ENCODE measurements at regions not wholly inside any gene's neighbourhood (a gene's known extent, or its start where the extent isn't known, plus 50 kb on each side); places are given as distances from the start of the nearest gene placed in this dataset.
A peak's percentile ranks its signal among the peaks of the same experiment; 100 is the strongest.

DNA sequence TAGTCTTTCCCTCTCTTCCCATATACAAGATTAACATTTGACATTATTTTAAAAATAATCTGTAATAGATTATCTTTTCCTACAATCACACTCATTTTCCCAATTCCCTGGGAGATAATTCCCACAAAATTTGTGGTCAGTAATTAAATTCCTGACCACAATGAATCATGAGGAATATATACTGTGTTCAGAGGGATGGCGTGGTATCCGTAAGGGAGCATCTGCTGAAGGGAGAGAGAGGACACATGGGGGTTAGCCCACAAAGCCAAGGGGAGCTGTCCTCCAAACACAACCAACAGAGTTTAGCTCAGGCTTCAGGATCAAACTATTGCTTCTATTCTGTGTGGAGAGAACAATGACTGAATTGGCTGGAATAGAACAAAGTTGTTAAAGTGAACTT, 57.1 kb upstream of the PPP2R5A start:
- intact Hi-C loops (cut with DNase I), result no loop called here
- H3K27me3 ChIP-seq, result no peaks in the 10 kb centered on the region
- WGBS, 2 donors, result 97 to 98% methylated on average over 2 of the region's 2 CpGs
- no peak for ATAC-seq
- H3K36me3 ChIP-seq, result no peaks in the 10 kb centered on the region
- peaks cover 0 to 27% (median 16%) of the 10 kb centered on the region in 9 donors for H3K4me1 ChIP-seq
- DNase-seq, result no peak
- H3K9me3 ChIP-seq, result no peaks in the 10 kb centered on the region
- TF ChIP-seq, protein P1, sequence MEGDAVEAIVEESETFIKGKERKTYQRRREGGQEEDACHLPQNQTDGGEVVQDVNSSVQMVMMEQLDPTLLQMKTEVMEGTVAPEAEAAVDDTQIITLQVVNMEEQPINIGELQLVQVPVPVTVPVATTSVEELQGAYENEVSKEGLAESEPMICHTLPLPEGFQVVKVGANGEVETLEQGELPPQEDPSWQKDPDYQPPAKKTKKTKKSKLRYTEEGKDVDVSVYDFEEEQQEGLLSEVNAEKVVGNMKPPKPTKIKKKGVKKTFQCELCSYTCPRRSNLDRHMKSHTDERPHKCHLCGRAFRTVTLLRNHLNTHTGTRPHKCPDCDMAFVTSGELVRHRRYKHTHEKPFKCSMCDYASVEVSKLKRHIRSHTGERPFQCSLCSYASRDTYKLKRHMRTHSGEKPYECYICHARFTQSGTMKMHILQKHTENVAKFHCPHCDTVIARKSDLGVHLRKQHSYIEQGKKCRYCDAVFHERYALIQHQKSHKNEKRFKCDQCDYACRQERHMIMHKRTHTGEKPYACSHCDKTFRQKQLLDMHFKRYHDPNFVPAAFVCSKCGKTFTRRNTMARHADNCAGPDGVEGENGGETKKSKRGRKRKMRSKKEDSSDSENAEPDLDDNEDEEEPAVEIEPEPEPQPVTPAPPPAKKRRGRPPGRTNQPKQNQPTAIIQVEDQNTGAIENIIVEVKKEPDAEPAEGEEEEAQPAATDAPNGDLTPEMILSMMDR (IDR thresholded peaks at IDR 0.05), result no peak
- H3K4me3 ChIP-seq, result no peak overlapping the region
- no peak overlapping the region for H3K27ac ChIP-seq

GRCh38 chr1:212228591-212229119, 56.6 kb upstream of the PPP2R5A start:
- intact Hi-C loops (cut with DNase I), result no loop called here
- no peaks in the 10 kb centered on the region for H3K9me3 ChIP-seq
- peak overlapping the region in 1 of 10 donors; percentile 19 for H3K27ac ChIP-seq
- no peaks in the 10 kb centered on the region for H3K27me3 ChIP-seq
- DNase-seq (no peak), ATAC-seq (peak in 1 of 8 donors; percentile 9)
- H3K36me3 ChIP-seq, result no peaks in the 10 kb centered on the region
- TF ChIP-seq, protein P1 (IDR thresholded peaks at IDR 0.05), result no peak
- H3K4me1 ChIP-seq, result peaks cover 0 to 30% (median 18%) of the 10 kb centered on the region in 9 donors
- H3K4me3 ChIP-seq, result no peak overlapping the region
- 43 to 69% methylated on average over 8 of the region's 8 CpGs for WGBS, 2 donors

- ATAC-seq, result no peak
- intact Hi-C loops (cut with DNase I), result loop anchor here in 2 of 10 donors (10.0 kb wide), 1 partner anchor 55 kb away; the partner anchor contains the start of gene PPP2R5A (in 2 of the 2)
- H3K27ac ChIP-seq, result no peak overlapping the region
- no peaks in the 10 kb centered on the region for H3K9me3 ChIP-seq
- no peaks in the 10 kb centered on the region for H3K36me3 ChIP-seq
- DNase-seq, result no peak
- H3K27me3 ChIP-seq, result no peaks in the 10 kb centered on the region
- TF ChIP-seq, protein P1 (IDR thresholded peaks at IDR 0.05), result no peak
- peaks cover 3 to 40% (median 28%) of the 10 kb centered on the region in 9 donors for H3K4me1 ChIP-seq
- 49 to 79% methylated on average over 2 of the region's 2 CpGs for WGBS, 2 donors
- no peak overlapping the region for H3K4me3 ChIP-seq
These were observed 55.6 kb upstream of the PPP2R5A start for GRCh38 chr1:212229654-212230053.

DNA sequence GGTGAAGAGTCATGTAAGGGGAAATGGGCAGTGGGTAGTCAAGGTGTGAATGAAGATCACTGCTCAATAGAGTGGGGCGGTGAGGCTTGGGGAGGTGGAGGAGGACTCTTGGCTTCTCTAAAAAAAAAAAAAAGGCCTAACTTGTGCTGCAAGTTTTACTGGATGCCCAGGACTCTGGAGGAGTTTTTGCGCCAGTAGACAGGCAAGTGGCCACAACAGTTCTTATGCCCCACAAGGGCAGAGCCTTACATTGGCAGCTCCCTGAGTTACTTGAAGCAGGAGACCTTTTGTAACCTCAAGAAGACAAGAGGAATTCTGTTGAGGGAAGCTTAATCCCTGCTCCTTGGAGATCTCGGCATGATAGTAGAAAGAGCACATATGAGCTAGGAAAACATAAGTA, 54.9 kb upstream of the PPP2R5A start:
- intact Hi-C loops (cut with DNase I), result loop anchor here in 2 of 10 donors (10.0 kb wide), 1 partner anchor 54 kb away; the partner anchor contains the start of gene PPP2R5A (in 2 of the 2)

More for the DNA sequence above, 54.9 kb upstream of the PPP2R5A start:
- no peak overlapping the region for H3K27ac ChIP-seq
- H3K4me3 ChIP-seq, result no peak overlapping the region
- H3K27me3 ChIP-seq, result no peaks in the 10 kb centered on the region
- H3K36me3 ChIP-seq, result no peaks in the 10 kb centered on the region
- ATAC-seq (no peak), DNase-seq (no peak)
- H3K4me1 ChIP-seq, result peaks cover 7 to 42% (median 32%) of the 10 kb centered on the region in 9 donors
- WGBS, 2 donors, result 97 to 99% methylated on average over 3 of the region's 3 CpGs
- no peaks in the 10 kb centered on the region for H3K9me3 ChIP-seq
- TF ChIP-seq, protein P1 (IDR thresholded peaks at IDR 0.05), result no peak
